HG02973 (cell line): ENCODE measurements at regions not wholly inside any gene's neighbourhood (a gene's known extent, or its start where the extent isn't known, plus 50 kb on each side); places are given as distances from the start of the nearest gene placed in this dataset.
A peak's percentile ranks its signal among the peaks of the same experiment; 100 is the strongest.

ENCODE experiments used
- ATAC-seq: cut with Tn5 transposase; IDR thresholded peaks from one replicate; pipeline ENCODE4 v1.9.1; 2021; ENCODE audit warnings: moderate library complexity; ENCODE audit not compliant: unreplicated experiment

DNA sequence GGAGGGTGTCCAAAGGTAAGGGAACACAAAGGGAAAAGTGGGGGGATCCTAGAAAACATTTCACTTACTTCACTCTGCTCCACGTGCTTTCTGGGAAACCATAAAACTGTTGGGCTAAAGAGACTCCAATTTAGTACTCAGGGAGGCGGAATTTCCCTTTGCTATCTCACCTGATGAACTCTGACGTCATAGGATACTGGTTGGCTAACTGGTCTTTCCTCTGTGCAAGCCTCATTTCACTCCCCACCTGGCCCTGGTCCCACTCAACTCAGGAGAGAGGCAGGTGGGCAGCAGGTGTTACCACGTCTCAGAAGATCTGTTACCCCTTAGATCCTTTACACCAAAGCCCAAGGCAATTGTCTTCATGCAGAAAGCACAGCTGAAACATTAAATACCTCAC, 51.8 kb upstream of the PMAIP1 start:
- ATAC-seq: no peak

DNA sequence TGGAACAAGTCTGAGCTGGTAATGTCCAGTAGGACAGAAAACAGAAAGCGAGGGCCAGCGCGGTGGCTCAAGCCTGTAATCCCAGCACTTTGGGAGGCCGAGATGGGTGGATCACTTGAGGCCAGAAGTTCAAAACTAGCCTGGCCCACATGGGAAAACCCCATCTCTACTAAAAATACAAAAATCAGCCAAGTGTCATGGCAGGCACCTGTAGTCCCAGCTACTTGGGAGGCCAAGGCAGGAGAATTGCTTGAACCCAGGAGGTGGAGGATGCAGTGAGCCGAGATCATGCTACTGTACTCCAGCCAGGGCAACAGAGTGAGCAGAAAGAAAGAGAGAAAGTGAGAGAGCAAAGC, 52.3 kb upstream of the PMAIP1 start:
- ATAC-seq: peak; percentile 22

GRCh38 chr18:59846814-59847490, 52.8 kb upstream of the PMAIP1 start:
- peak; percentile 96 for ATAC-seq

- ATAC-seq: no peak
Measured at GRCh38 chr18:59842947-59843346, 56.8 kb upstream of the PMAIP1 start.

DNA sequence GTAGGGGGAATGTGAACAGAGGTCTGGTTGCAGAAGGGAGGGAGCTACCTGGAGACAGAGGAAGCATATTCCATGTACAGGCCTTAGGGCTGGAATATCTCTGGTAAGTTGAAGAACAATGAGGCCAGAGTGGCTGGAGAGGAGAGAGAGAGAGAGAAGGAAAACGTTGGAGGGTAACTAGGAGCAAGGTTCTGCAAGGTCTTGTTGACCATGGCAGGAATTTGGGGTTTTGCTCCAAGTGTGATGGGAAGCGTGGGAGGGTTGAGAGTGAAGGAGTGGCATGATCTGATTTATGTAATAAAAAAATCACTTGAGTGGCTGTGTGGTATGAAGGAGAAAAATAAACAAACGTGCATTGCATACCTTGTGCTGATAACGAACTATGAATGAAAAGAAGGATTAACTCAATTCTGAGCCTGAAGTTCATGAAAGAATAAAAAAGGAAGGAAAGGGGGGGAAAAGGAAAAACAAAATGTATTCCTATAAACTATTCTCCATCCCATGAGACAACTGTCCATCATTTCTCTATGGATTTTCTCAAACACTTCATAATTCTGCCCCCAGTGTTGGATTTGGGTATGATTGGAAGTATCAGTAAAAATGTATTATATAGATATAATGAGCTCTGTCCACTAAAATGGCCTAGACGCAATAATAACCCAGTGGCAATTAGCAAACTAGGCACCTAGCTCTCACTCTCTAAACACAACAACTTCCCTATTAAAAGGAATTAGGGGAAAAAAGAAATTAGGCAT, 59.7 kb upstream of the PMAIP1 start:
- ATAC-seq: no peak

- ATAC-seq: no peak
Measured at GRCh38 chr18:59839246-59839645, 60.5 kb upstream of the PMAIP1 start.

DNA sequence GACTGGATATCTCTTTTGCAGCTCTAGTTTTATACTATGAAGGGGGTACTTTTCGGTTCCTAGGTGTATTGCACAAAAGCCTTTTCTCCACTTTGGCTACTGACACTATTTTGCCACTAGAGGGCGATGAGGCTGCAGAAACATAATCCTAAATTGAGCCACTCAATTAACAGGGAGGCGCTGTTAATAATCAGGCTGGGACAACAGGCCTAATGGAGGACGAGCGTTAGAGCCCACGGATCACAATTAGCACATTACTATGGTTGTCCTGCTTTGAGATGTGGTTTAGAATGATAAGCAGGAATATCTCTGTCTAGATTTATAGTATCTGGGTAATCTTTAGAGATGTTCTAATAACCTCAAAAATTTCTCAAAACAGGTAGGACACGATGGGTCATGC, 62.2 kb upstream of the PMAIP1 start:
- ATAC-seq: peak; percentile 40

DNA sequence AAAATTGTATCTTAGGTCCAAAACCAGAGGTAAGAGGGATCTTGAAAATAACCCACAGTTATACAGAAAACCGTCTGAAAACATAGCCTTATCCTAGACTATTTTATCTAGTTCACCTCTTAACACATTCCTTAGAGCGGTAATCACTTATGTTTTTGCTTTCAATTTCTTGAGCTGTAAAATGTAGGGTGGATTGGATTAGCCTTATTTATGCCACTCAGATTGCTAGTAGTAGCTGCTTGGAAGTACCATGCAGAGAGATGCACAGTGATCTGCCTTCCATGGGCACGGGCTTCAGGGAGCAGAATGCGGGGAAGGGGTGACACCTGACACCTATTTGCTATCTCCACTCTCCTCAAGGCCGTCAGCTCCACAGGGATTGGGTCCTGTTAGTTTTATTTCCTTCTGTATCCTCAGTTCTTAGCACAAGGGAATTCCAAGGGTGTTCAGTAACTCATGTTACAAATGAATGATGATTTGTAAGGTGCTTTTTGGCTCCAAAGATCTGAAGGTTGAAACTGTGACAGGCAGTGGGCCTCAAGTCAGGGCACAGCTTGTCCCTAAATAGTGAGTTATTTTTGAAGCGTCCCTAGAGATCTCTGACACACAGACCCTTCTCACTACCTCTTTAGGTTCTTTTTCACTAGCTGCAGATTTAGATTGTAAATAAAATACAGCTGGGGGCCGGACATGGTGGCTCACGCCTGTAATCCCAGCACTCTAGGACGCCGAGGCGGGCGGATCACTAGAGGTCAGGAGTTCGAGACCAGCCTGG, 64.0 kb upstream of the PMAIP1 start:
- no peak for ATAC-seq

GRCh38 chr18:59834267-59834666, 65.5 kb upstream of the PMAIP1 start:
- ATAC-seq: peak; percentile 43

- peak; percentile 72 for ATAC-seq
Measured at GRCh38 chr18:59833785-59834184, 66.0 kb upstream of the PMAIP1 start.

GRCh38 chr18:59823596-59824195, 76.1 kb upstream of the PMAIP1 start:
- ATAC-seq: no peak

DNA sequence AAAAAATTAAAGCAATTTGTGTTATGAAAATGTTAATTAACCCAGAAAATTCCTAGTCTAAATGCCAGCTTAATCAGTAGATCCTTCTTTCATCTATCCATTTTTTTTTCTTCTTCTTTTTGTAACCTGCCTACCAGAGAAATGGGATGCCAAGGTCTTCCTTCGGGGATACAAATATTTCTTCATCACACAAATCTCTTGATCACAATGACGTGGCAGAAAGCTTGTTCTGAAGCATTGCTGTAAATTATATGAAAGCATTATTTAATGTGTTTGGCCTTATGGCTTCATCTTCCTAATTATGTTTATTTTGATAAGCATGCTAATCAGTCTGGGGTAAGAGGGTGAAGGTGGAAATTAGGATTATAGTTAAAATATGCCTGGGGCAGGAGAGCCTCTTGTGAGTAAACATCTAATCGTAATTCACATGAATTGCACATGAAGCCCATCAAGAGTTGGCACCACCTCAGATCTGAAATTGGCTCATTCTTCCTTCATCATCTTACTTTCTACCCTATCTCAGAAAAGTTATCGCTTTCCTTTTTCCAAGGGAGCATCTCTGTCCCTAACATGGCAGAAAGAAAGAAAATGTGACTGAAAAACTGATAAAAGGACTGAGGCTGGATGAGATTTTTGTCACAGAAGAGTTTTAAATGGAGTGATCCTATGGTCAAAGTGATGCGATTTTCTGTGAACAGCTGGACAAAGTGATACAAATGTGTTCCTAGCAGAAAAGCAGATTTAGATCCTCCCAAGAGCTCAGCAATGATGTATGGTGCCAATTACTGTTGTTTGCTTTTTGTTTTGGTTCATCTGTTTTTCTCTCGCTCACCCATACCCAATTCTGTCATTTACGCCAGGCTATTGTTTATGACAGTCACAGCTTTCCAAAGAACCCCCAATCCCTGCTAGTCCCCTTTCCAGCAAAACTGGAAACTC, 76.9 kb upstream of the PMAIP1 start:
- no peak for ATAC-seq

DNA sequence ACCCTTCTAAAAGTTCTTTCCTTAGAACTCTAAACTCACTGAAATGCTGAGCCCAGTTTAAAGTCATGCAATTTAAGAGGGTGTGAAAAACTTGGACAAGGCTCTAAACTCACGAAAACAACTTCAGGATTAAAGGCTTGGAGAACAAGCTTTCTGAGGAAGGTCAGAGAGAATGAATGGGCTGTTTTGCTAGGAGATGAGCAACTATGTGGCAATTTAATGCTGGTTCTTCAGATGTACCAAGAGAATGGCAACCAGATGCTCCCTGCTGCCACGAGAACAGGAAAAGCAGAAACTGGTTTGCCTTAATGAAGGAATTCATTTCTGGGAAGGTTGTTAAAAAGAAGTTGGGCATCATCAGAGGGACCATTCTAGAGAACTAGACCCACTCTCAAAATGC, 77.8 kb upstream of the PMAIP1 start:
- no peak for ATAC-seq

DNA sequence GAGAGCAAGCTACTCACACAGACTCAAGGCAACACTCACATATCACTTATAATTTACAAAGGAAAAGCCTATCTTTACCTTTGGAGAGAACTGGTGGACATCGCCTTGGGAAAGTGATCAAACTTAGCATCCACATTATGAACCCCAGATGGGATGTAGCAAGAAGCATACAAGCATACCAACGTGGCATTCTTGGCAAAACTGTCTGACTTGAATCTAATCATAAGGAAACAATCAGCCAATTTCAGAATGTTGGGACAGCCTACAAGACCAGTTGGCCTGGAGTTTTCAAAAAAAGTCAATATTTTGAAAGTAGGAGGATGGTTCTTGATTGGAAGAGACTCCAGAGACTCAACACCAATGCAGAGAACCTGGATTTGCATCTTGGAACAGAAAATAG, 79.1 kb upstream of the PMAIP1 start:
- no peak for ATAC-seq

- ATAC-seq: no peak
Measured at GRCh38 chr18:59818769-59819168, 81.0 kb upstream of the PMAIP1 start.

GRCh38 chr18:59814891-59815290, 84.9 kb upstream of the PMAIP1 start:
- ATAC-seq: no peak

GRCh38 chr18:59813942-59814341, 85.9 kb upstream of the PMAIP1 start:
- no peak for ATAC-seq

GRCh38 chr18:59810735-59811520, 88.9 kb upstream of the PMAIP1 start:
- no peak for ATAC-seq

GRCh38 chr18:59810183-59810582, 89.6 kb upstream of the PMAIP1 start:
- ATAC-seq: no peak

DNA sequence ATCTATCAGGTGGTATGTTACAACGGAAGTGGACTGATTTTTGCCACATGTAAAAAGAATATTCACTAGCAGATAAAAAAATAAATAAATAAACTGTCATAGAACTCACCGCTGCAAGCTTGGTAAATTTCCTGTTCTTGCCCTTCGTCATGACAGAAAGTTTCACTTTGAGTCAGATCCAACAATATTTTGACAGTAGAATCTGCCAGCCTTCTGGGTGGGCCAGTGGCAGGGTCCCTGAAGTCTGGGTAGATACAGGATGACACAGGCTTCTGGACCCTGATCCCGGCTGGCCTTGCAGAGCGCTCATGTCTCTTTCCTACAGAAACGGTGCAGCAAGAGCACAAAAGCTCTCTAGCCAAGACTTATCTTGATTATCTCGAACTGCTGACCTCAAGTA, 97.8 kb upstream of the PMAIP1 start:
- peak; percentile 70 for ATAC-seq
